Activated CD4-positive, alpha-beta T cell treated with anti-CD3 and anti-CD28 coated beads for 36 hours (primary cell): ENCODE measurements at regions not wholly inside any gene's neighbourhood (a gene's known extent, or its start where the extent isn't known, plus 50 kb on each side); places are given as distances from the start of the nearest gene placed in this dataset.

ENCODE experiments used
- ATAC-seq: fragments of 200-7000 bp; cut with Tn5 transposase; one replicate; pipeline ENCODE4 v1.10.0; 2021; ENCODE audit warnings: mild to moderate bottlenecking, moderate library complexity
- CTCF ChIA-PET: fragments of 350-600 bp; sonication (Branson Sonifier 250); formaldehyde crosslinking; loops from one replicate; lab custom pipeline; 2021; ENCODE audit warnings: antibody characterized with exemption; lab: Charles Lee
- POLR2A ChIA-PET: fragments of 350-600 bp; sonication (Branson Sonifier 250); formaldehyde crosslinking; loops from one replicate; lab custom pipeline; 2021; ENCODE audit warnings: antibody characterized with exemption, inconsistent platforms; lab: Charles Lee
- DNase-seq: peaks from one replicate; pipeline ENCODE4 v3.0.0-alpha.2; 2020
- H3K27ac Mint-ChIP-seq: one replicate; pipeline ENCODE4 v1.8.0; 2021; ENCODE audit warnings: mixed read lengths
- H3K27me3 Mint-ChIP-seq: one replicate; pipeline ENCODE4 v1.8.0; 2021; ENCODE audit warnings: mixed read lengths
- H3K36me3 Mint-ChIP-seq: one replicate; pipeline ENCODE4 v1.8.0; 2021; ENCODE audit warnings: low read depth, mixed read lengths
- H3K4me1 Mint-ChIP-seq: one replicate; pipeline ENCODE4 v1.8.0; 2021; ENCODE audit warnings: mixed read lengths
- H3K4me3 Mint-ChIP-seq: one replicate; pipeline ENCODE4 v1.8.0; 2021; ENCODE audit warnings: mild to moderate bottlenecking, moderate library complexity, mixed read lengths
- H3K9me3 Mint-ChIP-seq: one replicate; pipeline ENCODE4 v1.8.0; 2021; ENCODE audit warnings: low read depth, mixed read lengths
- intact Hi-C, 2 experiments: fragments of 100-400 bp; cut with DNase I in 1 of 2; cut with micrococcal nuclease in 1 of 2; formaldehyde crosslinking; loops; one replicate each; pipeline versions ENCODE4 v1.14.2 to v1.15.1; 2022 to 2024; cut with DNase I, micrococcal nuclease

DNA sequence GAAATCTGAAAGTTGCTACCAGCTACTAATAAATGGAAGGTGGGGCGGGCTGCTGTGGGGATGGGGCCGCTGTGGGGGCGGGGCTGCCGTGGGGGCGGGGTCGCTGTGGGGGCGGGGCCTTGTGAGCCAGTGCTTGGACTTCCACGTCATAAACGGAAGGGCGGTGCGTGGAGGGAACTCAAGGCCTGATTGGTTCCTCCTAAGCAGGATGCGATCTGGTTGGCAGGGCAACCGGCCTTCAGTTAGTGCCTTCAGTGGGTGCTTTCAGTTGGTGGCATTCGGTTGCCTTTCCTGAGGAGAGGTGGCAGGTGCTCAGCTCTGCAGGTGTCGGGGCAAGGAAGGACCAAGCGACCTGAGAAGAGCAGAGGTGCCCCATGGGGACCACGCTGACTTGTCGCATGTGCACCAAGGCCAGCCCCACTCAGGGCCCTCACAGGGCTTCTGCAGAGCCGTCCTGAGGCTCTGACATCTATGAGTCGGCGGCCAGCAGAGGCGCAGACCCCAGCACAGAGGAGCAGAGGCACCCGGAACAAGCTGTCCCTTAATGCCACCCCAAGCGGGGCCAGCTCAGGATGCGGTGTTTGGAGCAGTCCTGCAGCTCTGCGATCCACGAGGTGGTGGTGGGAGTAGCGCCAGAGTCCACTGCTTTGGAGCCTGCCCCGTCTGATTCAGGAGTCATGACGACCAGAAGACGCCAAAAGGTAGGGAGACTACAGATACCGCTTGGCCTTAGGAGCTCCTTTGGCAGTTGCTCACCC, 54.4 kb upstream of the PDSS1 start:
- no peaks in the 10 kb centered on the region for H3K9me3 Mint-ChIP-seq
- H3K27me3 Mint-ChIP-seq: no peaks in the 10 kb centered on the region
- DNase-seq: no peak
- intact Hi-C loops: no loop called here
- no peaks in the 10 kb centered on the region for H3K36me3 Mint-ChIP-seq
- peaks cover 8% of the 10 kb centered on the region for H3K4me1 Mint-ChIP-seq
- H3K27ac Mint-ChIP-seq: no peak overlapping the region
- ChIA-PET POLR2A (no interaction called here), CTCF (no interaction called here)
- ATAC-seq: no peak
- no peak overlapping the region for H3K4me3 Mint-ChIP-seq

DNA sequence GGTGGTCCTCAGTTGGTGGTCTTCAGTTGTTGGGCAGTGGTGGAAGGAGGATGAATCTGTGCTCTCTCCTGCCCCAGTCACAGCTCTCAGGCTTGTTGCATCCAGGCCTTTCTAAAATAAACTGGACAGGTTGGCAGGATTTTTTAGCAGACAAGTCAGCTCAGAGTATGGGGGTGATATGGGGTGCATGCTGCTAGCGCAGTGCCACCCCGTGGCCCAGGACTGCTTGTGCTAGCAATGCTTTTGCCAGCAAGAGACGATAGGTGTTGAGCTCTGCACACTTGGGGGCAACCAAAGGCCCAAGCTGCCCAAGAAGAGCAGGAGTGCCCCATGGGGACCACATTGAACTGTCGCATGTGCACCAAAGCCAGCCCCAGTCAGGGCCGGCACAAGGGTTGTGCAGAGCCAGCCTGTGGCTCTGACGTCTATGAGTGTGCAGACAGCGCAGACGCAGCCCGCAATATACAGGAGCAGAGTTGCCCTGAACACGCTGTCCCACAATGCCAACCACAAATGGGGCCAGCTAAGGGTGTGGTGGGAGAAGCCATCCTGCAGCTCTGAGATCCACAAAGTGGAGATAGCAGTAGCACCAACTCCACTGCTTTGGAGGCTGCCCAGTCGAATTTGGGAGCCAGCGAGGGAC, 49.8 kb upstream of the PDSS1 start:
- DNase-seq: no peak
- H3K27ac Mint-ChIP-seq: no peak overlapping the region
- ChIA-PET CTCF (no interaction called here), POLR2A (no interaction called here)
- no peaks in the 10 kb centered on the region for H3K9me3 Mint-ChIP-seq
- no peak overlapping the region for H3K4me3 Mint-ChIP-seq
- H3K4me1 Mint-ChIP-seq: peaks cover 4% of the 10 kb centered on the region
- no peaks in the 10 kb centered on the region for H3K27me3 Mint-ChIP-seq
- no peaks in the 10 kb centered on the region for H3K36me3 Mint-ChIP-seq
- no peak for ATAC-seq
- intact Hi-C loops: no loop called here
